GM18951 (cell line): ENCODE measurements at regions not wholly inside any gene's neighbourhood (a gene's known extent, or its start where the extent isn't known, plus 50 kb on each side); places are given as distances from the start of the nearest gene placed in this dataset.

Source experiments
- POLR2A ChIP-seq: IDR thresholded peaks from 4 replicates; pipeline ENCODE4 v1.6.1; 2011; ENCODE audit warnings: mild to moderate bottlenecking; ENCODE audit not compliant: insufficient read length, insufficient read depth; ENCODE audit errors: extremely low read depth
- in situ Hi-C: fragments of 300-500 bp; cut with MboI; formaldehyde crosslinking; loops from one replicate; pipeline ENCODE4 v1.12.0; 2022; ENCODE audit warnings: low sequenced_read_pairs, mixed read lengths, inconsistent platforms; ENCODE audit not compliant: unreplicated experiment

DNA sequence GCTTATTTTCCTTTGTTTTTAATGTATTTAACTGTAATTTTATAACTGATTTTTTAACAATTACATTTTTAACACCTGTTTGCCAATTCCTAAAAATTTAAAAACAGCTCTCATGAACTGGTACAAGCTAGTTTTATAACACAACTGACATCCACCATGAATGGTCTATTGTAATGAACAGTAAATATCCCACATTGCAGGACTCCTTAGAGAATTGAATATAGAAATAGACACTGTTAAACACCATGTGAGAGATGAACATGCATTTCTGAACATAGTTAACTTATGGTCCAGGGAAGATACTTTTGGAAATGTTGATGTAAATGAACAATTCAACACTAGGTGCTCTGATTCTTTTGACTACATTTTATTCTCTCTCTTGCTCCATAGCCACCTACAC, 195.1 kb upstream of the GMDS start:
- TF ChIP-seq POLR2A, result no peak
- in situ Hi-C loops, result no loop called here

DNA sequence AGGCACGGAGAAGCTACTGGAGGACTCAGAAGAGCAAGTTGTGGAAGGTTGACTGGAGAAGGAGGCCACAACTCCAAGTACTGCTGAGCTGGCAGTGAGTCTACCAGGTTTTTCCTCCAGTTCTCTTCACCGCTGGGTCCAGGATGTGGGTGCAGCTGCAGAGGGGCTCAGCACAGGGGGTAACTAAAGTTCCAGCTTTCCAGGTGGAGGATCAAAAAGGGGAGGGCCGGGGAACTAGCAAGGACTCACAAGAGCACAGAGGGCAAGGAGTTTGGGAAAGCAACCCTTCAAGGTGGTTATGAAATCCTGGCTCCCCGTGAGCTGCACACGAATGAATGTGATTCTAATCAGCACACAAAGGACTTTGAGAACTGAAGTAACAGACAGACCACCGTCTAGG, 194.2 kb upstream of the GMDS start:
- in situ Hi-C loops, result no loop called here
- TF ChIP-seq POLR2A, result no peak

- in situ Hi-C loops, result no loop called here
- TF ChIP-seq POLR2A, result no peak
Measured at GRCh38 chr6:2439082-2439481, 193.7 kb upstream of the GMDS start.

DNA sequence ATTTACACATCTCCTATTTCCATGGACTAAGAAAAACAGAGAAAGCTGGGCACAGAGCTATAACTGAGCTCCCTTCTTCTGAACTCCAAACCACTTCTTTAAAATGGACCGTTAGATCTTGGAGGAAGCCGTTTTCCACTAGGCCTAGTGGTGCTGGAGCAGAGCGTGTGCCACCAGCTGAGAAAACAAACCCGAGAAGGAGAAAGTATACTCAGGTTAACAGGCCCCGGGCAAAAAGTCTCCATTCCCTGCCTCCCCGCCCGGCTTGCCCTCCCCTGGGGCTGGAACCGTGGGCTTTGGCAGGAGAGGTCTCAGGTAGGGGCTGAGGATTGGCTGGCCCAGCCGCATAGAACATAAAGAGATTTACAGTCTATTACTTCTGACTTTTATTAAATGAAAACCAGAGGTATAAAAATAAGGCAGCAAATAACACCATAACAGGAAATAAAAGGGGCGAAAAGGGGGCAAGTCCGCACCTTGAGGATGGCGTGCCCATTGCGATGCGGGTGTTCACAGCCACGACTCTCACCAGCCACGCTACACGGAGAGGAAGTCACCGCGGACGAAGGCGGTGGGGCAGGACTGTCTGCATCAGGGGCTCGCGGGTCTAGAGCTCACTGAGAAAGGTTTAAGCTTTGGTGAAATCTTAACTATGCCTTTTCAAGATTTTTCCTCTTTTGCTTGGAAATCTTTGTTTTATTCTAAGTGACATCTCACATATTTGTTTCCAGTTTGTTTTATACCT, 191.2 kb upstream of the GMDS start:
- TF ChIP-seq POLR2A, result no peak
- in situ Hi-C loops, result no loop called here

GRCh38 chr6:2435323-2435722, 189.9 kb upstream of the GMDS start:
- TF ChIP-seq POLR2A, result no peak
- in situ Hi-C loops, result no loop called here

- TF ChIP-seq POLR2A, result no peak
- in situ Hi-C loops, result no loop called here
Measured at GRCh38 chr6:2434912-2435311, 189.5 kb upstream of the GMDS start.

DNA sequence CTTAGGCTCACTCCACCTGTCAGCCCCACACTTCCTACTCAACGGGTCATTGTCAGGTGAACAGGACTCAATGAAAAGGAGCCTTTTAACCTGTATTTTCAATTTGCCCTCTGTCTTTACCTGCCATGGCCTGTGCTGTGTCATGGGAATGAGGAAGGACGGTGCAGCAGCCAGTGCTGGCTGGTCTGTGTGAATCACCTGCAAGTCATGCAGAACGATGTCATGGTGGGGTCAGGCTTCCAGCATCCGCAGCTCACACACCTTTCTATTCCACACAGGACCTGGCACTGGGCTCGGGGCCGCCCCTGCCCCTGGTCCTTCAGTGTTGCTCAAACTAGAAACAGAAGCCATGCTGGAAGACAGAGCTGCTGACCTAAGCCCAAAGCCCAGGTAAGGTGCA, 188.7 kb upstream of the GMDS start:
- in situ Hi-C loops, result no loop called here
- no peak for TF ChIP-seq POLR2A

DNA sequence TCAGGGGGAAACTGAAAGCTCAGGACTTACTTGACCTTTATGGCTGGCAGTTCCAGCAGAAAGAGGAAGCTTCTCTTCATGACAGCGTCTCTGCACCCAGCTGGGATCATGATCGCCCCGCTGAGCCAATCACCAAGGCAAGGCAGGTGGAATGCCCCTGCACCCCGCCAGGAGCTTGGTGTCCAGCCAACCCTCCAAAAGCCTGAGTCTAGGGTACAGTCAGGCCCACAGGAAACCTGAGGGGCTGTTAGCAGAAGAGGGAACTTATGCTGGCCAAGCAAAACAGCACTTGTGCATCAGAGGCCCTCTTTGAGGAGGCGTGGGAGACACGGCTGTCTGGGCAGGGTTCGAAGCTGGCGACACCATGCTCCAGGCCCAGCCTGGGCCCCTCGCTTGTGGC, 188.3 kb upstream of the GMDS start:
- no peak for TF ChIP-seq POLR2A
- in situ Hi-C loops, result no loop called here

- in situ Hi-C loops, result no loop called here
- TF ChIP-seq POLR2A, result no peak
Measured at GRCh38 chr6:2433266-2433665, 187.9 kb upstream of the GMDS start.

GRCh38 chr6:2432292-2432691, 186.9 kb upstream of the GMDS start:
- in situ Hi-C loops, result no loop called here
- TF ChIP-seq POLR2A, result no peak

DNA sequence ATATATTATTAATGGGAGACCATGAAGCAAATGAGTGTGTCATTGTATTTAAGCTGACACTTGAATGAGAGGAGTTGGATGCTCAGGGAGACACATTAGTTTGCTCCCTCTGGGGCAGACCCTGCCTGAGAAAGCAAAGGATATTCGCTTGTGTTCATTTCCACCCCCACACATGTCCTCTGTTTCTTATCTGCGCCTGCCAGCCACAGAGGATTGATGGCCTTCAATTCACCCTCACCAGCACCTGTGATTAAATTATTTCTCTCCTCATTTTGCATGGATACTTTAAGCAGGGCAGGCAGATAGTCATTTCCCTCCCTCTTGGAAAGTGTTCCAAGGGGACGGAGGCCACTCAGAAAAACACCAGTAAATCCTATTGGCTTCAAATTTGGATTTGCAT, 185.2 kb upstream of the GMDS start:
- in situ Hi-C loops, result no loop called here
- TF ChIP-seq POLR2A, result no peak

DNA sequence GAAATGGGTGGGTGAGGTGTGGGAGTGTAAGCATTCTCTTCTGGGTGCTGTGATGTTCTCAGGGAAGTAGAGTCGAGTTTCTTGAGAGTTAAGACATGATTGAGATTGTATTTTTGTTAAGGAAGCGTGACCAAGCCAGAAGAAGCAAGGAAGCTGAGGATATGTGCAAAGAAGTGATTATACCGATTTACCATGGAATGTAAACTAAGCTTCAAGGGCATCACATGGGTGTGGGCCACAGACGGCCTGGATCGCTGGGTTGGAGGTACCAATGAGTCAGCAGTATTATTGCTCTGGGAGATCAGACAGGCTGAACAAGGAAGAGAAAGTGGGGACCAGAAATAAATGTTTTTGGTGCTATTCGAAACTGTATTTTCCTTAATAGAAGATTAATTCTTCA, 184.1 kb upstream of the GMDS start:
- no peak for TF ChIP-seq POLR2A
- in situ Hi-C loops, result no loop called here

GRCh38 chr6:2429032-2429431, 183.6 kb upstream of the GMDS start:
- no peak for TF ChIP-seq POLR2A
- in situ Hi-C loops, result no loop called here

DNA sequence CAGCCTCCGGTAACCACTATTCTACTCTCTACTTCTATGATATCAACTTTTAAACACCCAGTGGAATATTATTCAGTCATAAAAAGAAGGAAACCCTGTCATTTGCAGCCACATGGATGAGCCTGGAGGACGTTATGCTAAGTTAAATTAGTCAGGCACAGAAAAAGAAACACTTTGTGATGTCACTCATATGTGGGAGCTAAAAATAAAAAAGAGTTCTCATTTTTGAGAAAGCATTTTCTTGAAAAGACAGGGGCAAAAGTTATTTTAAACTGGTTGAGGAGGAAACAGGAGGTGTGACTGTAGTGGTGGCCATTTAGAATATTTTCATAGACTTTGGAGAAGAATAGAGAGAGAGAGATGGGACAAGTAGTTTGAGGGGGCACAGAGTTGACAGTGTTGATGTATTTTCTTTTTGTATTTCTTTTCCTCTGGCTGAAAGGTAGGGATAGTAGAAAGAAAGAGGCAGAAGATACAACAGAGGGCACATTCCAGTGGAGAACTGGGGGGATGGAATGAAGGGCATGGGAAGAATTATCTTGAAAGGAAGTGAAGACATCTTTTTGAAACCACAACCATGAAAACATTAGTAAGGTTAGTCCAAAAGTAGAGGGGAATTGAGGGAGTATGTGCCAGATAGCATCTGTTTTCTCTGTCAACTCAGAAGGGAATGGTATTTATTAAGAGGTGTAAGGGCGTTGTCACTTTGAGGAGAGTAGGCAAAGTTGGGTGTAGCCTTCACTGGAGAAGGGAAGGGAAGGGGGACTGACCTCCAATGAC, 181.3 kb upstream of the GMDS start:
- in situ Hi-C loops, result no loop called here

More for the DNA sequence above, 181.3 kb upstream of the GMDS start:
- TF ChIP-seq POLR2A, result no peak
